Karpas-422 (cell line): ENCODE measurements at regions not wholly inside any gene's neighbourhood (a gene's known extent, or its start where the extent isn't known, plus 50 kb on each side); places are given as distances from the start of the nearest gene placed in this dataset.
"Not testable (repeated sequence)": the region's sequence is repeated elsewhere in the genome, so short reads cannot be mapped to it uniquely, and the experiment has no call there.

Experiments
- DNase-seq: peaks from one replicate; pipeline ENCODE4 v3.0.0-alpha.2; 2015
- H2AFZ ChIP-seq: fragments of 200-600 bp; sonication (generic); 2 replicates; pipeline ENCODE4 v1.6.1; 2014; ENCODE audit warnings: antibody characterized with exemption, low read length, mixed read lengths
- H3K27ac ChIP-seq: fragments of 200-600 bp; sonication (generic); 2 replicates; pipeline ENCODE4 v1.5.1; 2014; ENCODE audit warnings: mild to moderate bottlenecking, low read length, moderate library complexity
- H3K27me3 ChIP-seq: fragments of 200-600 bp; sonication (generic); 2 replicates; pipeline ENCODE4 v1.6.1; 2014; ENCODE audit warnings: low read length, mixed read lengths
- H3K36me3 ChIP-seq: fragments of 200-600 bp; sonication (generic); 2 replicates; pipeline ENCODE4 v1.6.1; 2014; ENCODE audit warnings: low read length, mixed read lengths; ENCODE audit not compliant: insufficient read depth
- H3K4me1 ChIP-seq: fragments of 200-600 bp; sonication (generic); 2 replicates; pipeline ENCODE4 v1.6.1; 2014; ENCODE audit warnings: mild to moderate bottlenecking, low read length, mixed read lengths
- H3K4me2 ChIP-seq: fragments of 200-600 bp; sonication (generic); 2 replicates; pipeline ENCODE4 v1.6.1; 2014; ENCODE audit warnings: low read length, low read depth, mild to moderate bottlenecking; ENCODE audit not compliant: poor library complexity, severe bottlenecking
- H3K4me3 ChIP-seq: fragments of 200-600 bp; sonication (generic); 2 replicates; pipeline ENCODE4 v1.5.1; 2014; ENCODE audit warnings: mild to moderate bottlenecking, antibody characterized with exemption, low read length, mixed read lengths
- H3K79me2 ChIP-seq: fragments of 200-600 bp; sonication (generic); 2 replicates; pipeline ENCODE4 v1.6.1; 2014; ENCODE audit warnings: mild to moderate bottlenecking, low read length, mixed read lengths
- H3K9ac ChIP-seq: fragments of 200-600 bp; sonication (generic); 2 replicates; pipeline ENCODE4 v1.6.0; 2014; ENCODE audit warnings: low read length
- H3K9me2 ChIP-seq: fragments of 200-600 bp; sonication (generic), shearing (Covaris generic); replicated peaks from 2 replicates; pipeline ENCODE4 v1.6.0; 2014; ENCODE audit warnings: mild to moderate bottlenecking, low read length, moderate library complexity; ENCODE audit not compliant: insufficient read depth
- H3K9me3 ChIP-seq: fragments of 300-700, 200-600 bp; sonication (generic); 2 replicates; pipeline ENCODE4 v1.6.1; 2014; ENCODE audit warnings: low read length, mixed read lengths
- H4K20me1 ChIP-seq: fragments of 200-600 bp; sonication (generic); 2 replicates; pipeline ENCODE4 v1.6.1; 2014; ENCODE audit warnings: mild to moderate bottlenecking, antibody characterized with exemption, low read length, low read depth; ENCODE audit not compliant: insufficient read depth

DNA sequence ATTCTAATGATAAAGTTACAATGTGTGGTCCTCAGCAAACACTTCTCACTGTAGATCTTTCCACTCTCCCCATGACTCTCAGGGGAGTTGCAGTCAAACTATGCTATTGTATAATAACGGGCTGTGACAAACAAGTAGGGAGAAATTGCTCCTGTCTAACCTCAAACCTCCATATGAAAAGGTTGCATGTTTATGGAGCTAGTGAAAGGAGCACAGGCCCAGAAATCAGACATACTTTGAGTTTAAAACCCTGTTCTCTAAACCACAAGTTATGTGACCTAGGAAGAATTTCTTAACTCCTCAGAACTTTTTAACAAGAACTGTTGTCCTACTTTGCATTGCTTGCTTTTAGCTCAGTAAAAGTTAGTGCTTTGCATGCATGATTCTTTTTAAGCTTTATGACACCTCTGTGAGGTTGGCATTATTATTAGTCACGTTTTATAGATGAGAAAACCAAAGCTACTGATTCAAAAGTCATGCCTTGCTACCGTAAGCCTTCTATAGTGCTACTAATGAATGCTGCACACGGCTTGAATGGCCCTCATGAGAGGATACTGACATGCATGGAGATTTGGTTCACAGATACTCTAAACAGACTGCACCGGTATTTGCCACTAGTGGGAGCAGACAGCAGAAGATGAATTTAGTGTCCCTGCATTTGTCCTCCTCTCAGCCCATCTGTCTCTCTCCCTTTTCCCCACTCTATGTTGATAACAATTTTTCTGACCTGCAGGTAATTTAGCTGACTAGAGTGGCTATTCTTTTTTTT, 129.5 kb upstream of the PCGF5 start:
- Histone ChIP-seq H3K4me1 (no peaks in the 10 kb centered on the region), H3K27ac (no peak overlapping the region), H3K79me2 (no peaks in the 10 kb centered on the region), H3K4me2 (no peak overlapping the region), H4K20me1 (no peaks in the 10 kb centered on the region), H3K9me3 (no peaks in the 10 kb centered on the region), H3K36me3 (no peaks in the 10 kb centered on the region), H3K4me3 (no peak overlapping the region), H3K27me3 (no peaks in the 10 kb centered on the region), H2AFZ (no peak overlapping the region), H3K9me2 (no peaks in the 10 kb centered on the region), H3K9ac (no peak overlapping the region)
- no peak for DNase-seq

DNA sequence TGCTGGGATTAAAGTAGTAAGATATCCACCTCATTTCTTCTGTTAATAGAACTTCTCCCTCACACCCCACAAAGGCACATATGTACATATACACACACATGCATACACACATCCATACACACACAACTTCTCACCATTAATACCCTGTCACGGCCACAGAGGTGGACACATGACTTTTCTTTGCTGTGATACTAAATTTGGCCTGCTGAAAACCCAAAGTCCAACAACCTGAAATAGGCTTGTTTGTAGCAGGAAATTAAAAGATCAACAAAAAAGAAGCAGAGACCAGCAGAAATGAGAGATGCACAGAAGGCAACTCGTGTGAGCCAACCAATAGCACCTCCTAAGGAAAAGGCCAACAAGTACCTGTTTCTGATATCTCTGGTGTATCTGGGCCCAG, 128.7 kb upstream of the PCGF5 start:
- Histone ChIP-seq H3K27ac (no peak overlapping the region), H3K36me3 (no peaks in the 10 kb centered on the region), H3K4me3 (no peak overlapping the region), H3K9me3 (no peaks in the 10 kb centered on the region), H3K27me3 (no peaks in the 10 kb centered on the region), H3K9me2 (no peaks in the 10 kb centered on the region), H2AFZ (no peak overlapping the region), H3K4me2 (no peak overlapping the region), H3K9ac (no peak overlapping the region), H4K20me1 (no peaks in the 10 kb centered on the region), H3K79me2 (no peaks in the 10 kb centered on the region), H3K4me1 (no peaks in the 10 kb centered on the region)
- no peak for DNase-seq

DNA sequence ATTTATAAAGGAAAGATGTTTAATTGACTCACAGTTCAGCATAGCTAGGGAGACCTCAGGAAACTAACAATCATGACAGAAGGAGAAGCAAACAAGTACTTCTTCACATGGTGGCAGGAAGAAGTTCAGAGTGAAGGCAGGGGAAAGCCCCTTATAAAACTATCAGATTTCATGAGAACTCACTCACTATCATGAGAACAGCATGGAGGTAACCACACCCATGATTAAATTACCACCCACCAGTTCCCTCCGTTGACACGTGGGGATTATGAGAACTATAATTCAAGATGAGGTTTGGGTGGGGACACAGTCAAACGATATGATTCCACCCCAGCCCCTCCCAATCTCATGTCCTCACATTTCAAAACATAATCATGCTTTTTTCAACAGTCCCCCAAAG, 124.2 kb upstream of the PCGF5 start:
- Histone ChIP-seq H3K27ac (no peak overlapping the region), H3K4me3 (no peak overlapping the region)

DNA sequence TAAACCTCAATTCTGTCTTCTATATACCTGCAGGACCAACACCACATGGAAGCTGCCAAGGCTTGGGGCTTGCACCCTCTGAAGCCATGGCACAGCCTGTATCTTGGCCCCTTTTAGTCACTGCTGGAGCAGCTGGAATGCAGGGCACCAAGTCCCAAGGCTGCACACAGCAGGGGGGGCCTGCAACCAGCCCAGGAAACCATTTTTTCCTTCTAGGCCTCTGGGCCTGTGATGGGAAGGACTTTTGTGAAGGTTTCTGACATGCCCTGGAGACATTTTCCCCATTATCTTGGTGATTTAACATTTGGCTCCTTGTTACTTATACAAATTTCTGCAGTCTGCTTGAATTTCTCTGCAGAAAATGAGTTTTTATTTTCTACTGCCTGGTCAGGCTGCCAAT, 123.2 kb upstream of the PCGF5 start:
- no peak overlapping the region for H3K4me2 ChIP-seq
- no peak for DNase-seq
- H3K27ac ChIP-seq: no peak overlapping the region
- H3K36me3 ChIP-seq: no peaks in the 10 kb centered on the region
- H3K79me2 ChIP-seq: no peaks in the 10 kb centered on the region
- H3K4me1 ChIP-seq: no peaks in the 10 kb centered on the region
- H3K27me3 ChIP-seq: no peaks in the 10 kb centered on the region
- no peaks in the 10 kb centered on the region for H3K9me3 ChIP-seq
- H3K4me3 ChIP-seq: no peak overlapping the region
- H2AFZ ChIP-seq: no peak overlapping the region
- no peaks in the 10 kb centered on the region for H4K20me1 ChIP-seq
- H3K9ac ChIP-seq: no peak overlapping the region
- no peaks in the 10 kb centered on the region for H3K9me2 ChIP-seq

More for the DNA sequence above, 124.2 kb upstream of the PCGF5 start:
- H4K20me1 ChIP-seq: no peaks in the 10 kb centered on the region
- H3K27me3 ChIP-seq: no peaks in the 10 kb centered on the region
- no peaks in the 10 kb centered on the region for H3K9me3 ChIP-seq
- no peaks in the 10 kb centered on the region for H3K4me1 ChIP-seq
- H3K79me2 ChIP-seq: no peaks in the 10 kb centered on the region
- H3K4me2 ChIP-seq: no peak overlapping the region
- H2AFZ ChIP-seq: no peak overlapping the region
- no peak overlapping the region for H3K9ac ChIP-seq
- no peaks in the 10 kb centered on the region for H3K36me3 ChIP-seq
- H3K9me2 ChIP-seq: no peaks in the 10 kb centered on the region
- DNase-seq: no peak

DNA sequence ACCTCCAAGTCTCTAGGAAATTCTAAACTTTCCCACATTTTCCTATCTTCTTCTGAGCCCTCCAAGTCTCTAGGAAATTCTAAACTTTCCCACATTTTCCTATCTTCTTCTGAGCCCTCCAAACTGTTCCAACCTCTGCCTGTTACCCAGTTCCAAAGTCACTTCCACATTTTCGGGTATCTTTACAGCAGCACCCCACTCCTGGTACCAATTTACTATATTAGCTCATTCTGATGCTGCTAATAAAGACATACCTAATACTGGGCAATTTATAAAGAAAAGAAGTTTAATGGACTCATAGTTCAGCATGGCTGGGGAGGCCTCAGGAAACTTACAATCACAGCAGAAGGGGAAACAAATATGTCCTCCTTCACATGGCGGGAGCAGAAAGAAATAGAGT, 122.4 kb upstream of the PCGF5 start:
- H3K9ac ChIP-seq, H2AFZ ChIP-seq, H4K20me1 ChIP-seq, H3K27ac ChIP-seq, H3K4me3 ChIP-seq, H3K4me1 ChIP-seq, H3K27me3 ChIP-seq, H3K9me3 ChIP-seq, H3K4me2 ChIP-seq, H3K79me2 ChIP-seq, H3K9me2 ChIP-seq, H3K36me3 ChIP-seq, DNase-seq: not testable (repeated sequence)

DNA sequence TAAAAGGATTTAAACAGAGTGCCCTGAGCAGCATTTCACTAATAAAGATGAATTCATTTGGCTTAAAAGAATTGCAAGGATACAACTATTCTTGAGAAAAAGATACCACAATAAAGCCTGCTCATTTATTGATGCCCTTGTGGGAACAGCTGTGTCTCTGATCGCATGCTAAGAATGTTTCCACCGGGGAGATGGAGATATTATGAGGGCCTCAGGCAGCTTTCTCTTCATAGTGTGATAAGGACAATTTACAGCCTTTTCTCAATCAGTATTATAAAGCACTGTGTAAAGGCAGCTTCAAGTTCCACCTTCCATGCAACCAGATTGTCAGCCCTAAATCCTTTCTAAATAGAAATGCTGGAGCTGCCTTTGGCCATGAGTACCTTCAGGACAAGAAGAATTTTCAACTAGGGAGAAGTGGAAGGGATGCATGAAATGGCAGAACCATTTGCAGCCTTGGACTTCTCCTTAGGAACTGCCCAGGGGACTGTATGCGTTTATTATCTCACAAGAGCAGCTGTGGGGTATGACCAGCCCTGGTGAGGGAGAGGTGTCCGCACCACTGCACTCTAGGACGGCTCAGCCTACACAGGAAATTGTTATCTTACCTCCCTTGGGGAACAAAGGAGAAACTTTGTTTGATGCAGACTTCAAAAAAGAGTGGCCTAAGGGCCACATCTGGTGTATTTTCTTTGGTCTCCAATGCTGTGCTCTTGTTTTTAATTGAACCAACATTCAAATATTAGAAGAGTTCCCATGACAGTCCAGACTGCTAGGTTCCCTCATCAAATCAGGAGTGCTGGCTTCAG, 116.9 kb upstream of the PCGF5 start:
- Histone ChIP-seq H3K27me3 (no peaks in the 10 kb centered on the region), H3K4me3 (no peak overlapping the region), H3K27ac (no peak overlapping the region), H3K4me2 (no peak overlapping the region), H3K4me1 (no peaks in the 10 kb centered on the region), H3K36me3 (no peaks in the 10 kb centered on the region), H3K9me3 (no peaks in the 10 kb centered on the region), H3K9ac (no peak overlapping the region), H4K20me1 (no peaks in the 10 kb centered on the region), H3K9me2 (no peaks in the 10 kb centered on the region), H3K79me2 (no peaks in the 10 kb centered on the region), H2AFZ (no peak overlapping the region)
- no peak for DNase-seq

DNA sequence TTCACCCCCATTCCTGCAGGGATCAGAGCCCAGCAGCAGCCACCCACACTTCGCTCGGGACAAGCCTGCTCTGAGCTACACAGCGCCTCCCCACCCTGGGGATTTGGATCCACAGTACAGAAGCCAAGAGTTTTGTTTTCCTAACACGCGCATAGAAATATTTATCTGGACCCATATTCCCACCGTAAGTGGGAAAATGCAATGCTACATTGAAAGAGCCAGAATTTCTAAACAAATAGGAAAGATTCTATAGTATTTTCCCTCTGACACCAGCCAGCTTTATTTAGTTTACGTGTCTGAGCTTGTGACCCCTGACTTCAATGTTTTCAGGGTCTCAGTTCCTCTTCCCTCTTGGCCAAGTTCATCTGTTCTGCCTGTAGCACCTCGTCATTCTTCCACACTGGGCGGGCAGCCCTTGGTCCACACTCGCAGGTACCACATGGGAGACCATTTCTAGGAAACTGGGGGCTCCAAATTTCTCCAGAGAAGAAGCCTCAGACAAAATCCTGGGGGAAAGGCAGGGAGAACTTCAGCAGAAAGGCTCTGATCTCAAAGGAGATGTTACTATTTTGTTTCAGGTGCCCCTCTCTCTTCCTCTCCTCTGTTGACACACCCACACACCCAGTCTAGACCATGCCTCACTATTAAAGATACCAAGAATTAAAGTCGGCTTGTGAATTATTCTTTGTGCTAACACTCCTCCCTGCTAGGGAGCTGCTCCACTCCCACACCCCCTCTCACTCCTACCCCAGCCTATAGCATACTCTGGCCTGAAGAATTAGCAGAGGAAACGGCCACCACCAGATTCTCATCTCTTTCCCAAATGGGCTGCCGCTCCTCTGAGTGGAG, 116.0 kb upstream of the PCGF5 start:
- Histone ChIP-seq H4K20me1 (no peaks in the 10 kb centered on the region), H3K9me2 (no peaks in the 10 kb centered on the region), H3K9ac (no peak overlapping the region), H3K9me3 (no peaks in the 10 kb centered on the region), H3K79me2 (no peaks in the 10 kb centered on the region), H3K4me1 (no peaks in the 10 kb centered on the region), H3K27me3 (no peaks in the 10 kb centered on the region), H2AFZ (no peak overlapping the region), H3K4me3 (no peak overlapping the region), H3K27ac (no peak overlapping the region), H3K36me3 (no peaks in the 10 kb centered on the region), H3K4me2 (no peak overlapping the region)
- DNase-seq: no peak

DNA sequence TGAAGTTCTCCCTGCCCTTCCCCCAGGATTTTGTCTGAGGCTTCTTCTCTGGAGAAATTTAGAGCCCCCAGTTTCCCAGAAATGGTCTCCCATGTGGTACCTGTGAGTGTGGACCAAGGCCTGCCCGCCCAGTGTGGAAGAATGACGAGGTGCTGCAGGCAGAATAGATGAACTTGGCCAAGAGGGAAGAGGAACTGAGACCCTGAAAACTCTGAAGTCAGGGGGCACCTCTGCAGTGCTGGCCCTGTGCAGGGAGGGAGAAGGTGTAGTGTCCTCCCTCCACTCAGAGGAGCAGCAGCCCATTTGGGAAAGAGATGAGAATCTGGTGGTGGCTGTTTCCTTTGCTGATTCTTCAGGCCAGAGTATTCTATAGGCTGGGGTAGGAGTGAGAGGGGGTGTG, 115.2 kb upstream of the PCGF5 start:
- Histone ChIP-seq H3K4me2 (no peak overlapping the region), H3K36me3 (no peaks in the 10 kb centered on the region), H2AFZ (no peak overlapping the region), H3K9ac (no peak overlapping the region), H3K27ac (no peak overlapping the region), H3K4me1 (no peaks in the 10 kb centered on the region), H3K9me2 (no peaks in the 10 kb centered on the region), H3K4me3 (no peak overlapping the region), H4K20me1 (no peaks in the 10 kb centered on the region), H3K79me2 (no peaks in the 10 kb centered on the region), H3K9me3 (no peaks in the 10 kb centered on the region), H3K27me3 (no peaks in the 10 kb centered on the region)
- DNase-seq: no peak
